ENCODE measurements at regions not wholly inside any gene's neighbourhood (a gene's known extent, or its start where the extent isn't known, plus 50 kb on each side); places are given as distances from the start of the nearest gene placed in this dataset.

- no peak for DNase-seq
- peaks cover 17% of the 10 kb centered on the region for H3K9me3 ChIP-seq (replicated peaks)
- H3K36me3 ChIP-seq: no peaks in the 10 kb centered on the region
- no peaks in the 10 kb centered on the region for H3K4me1 ChIP-seq
- TF ChIP-seq CTCF (IDR thresholded peaks at IDR 0.05; ENCODE audit: borderline replicate concordance): no peak
- H3K4me3 ChIP-seq: no peak overlapping the region
- intact Hi-C loops (cut with micrococcal nuclease): no loop called here
- H3K27ac ChIP-seq (replicated peaks): no peak overlapping the region
- peaks cover 7% of the 10 kb centered on the region for H3K27me3 ChIP-seq (ENCODE audit: low read depth)
Observed at GRCh38 chr20:4533368-4534133, 152.7 kb upstream of the PRNP start.

- Histone ChIP-seq H3K4me1 (no peaks in the 10 kb centered on the region), H3K4me3 (no peak overlapping the region), H3K9me3 (replicated peaks) (peaks cover 25% of the 10 kb centered on the region), H3K27ac (replicated peaks) (no peak overlapping the region), H3K27me3 (ENCODE audit: low read depth) (peaks cover 7% of the 10 kb centered on the region), H3K36me3 (no peaks in the 10 kb centered on the region)
- TF ChIP-seq CTCF (IDR thresholded peaks at IDR 0.05; ENCODE audit: borderline replicate concordance): no peak
- intact Hi-C loops (cut with micrococcal nuclease): no loop called here
- DNase-seq: no peak
Observed at GRCh38 chr20:4532772-4533171, 153.5 kb upstream of the PRNP start.

GRCh38 chr20:4524792-4525191 is 161.5 kb upstream of the PRNP start:
- Histone ChIP-seq H3K27me3 (ENCODE audit: low read depth) (peaks cover 10% of the 10 kb centered on the region), H3K27ac (replicated peaks) (no peak overlapping the region), H3K9me3 (replicated peaks) (peaks cover 27% of the 10 kb centered on the region), H3K36me3 (no peaks in the 10 kb centered on the region), H3K4me1 (no peaks in the 10 kb centered on the region), H3K4me3 (no peak overlapping the region)
- TF ChIP-seq CTCF (IDR thresholded peaks at IDR 0.05; ENCODE audit: borderline replicate concordance): no peak
- DNase-seq: no peak
- intact Hi-C loops (cut with micrococcal nuclease): no loop called here

GRCh38 chr20:4524307-4524706 is 161.9 kb upstream of the PRNP start:
- DNase-seq: no peak
- Histone ChIP-seq H3K9me3 (replicated peaks) (peaks cover 22% of the 10 kb centered on the region), H3K27ac (replicated peaks) (no peak overlapping the region), H3K36me3 (no peaks in the 10 kb centered on the region), H3K4me3 (no peak overlapping the region), H3K4me1 (no peaks in the 10 kb centered on the region), H3K27me3 (ENCODE audit: low read depth) (peaks cover 10% of the 10 kb centered on the region)
- intact Hi-C loops (cut with micrococcal nuclease): no loop called here
- no peak for TF ChIP-seq CTCF (IDR thresholded peaks at IDR 0.05; ENCODE audit: borderline replicate concordance)

- DNase-seq: no peak
- peaks cover 2% of the 10 kb centered on the region for H3K9me3 ChIP-seq (replicated peaks)
- H3K4me3 ChIP-seq: no peak overlapping the region
- no peaks in the 10 kb centered on the region for H3K36me3 ChIP-seq
- TF ChIP-seq CTCF (IDR thresholded peaks at IDR 0.05; ENCODE audit: borderline replicate concordance): no peak
- peaks cover 10% of the 10 kb centered on the region for H3K27me3 ChIP-seq (ENCODE audit: low read depth)
- intact Hi-C loops (cut with micrococcal nuclease): no loop called here
- H3K4me1 ChIP-seq: no peaks in the 10 kb centered on the region
- no peak overlapping the region for H3K27ac ChIP-seq (replicated peaks)
Observed at GRCh38 chr20:4522310-4522709, 163.9 kb upstream of the PRNP start.
